ENCODE measurements at regions not wholly inside any gene's neighbourhood (a gene's known extent, or its start where the extent isn't known, plus 50 kb on each side); places are given as distances from the start of the nearest gene placed in this dataset.

- no peaks in the 10 kb centered on the region for H3K9me3 ChIP-seq (ENCODE audit: insufficient read depth, low read depth, low read length)
- no peaks in the 10 kb centered on the region for H3K36me3 Mint-ChIP-seq (ENCODE audit: low read depth, unreplicated experiment)
- no peak overlapping the region for H3K27ac ChIP-seq (ENCODE audit: low read depth, low read length)
- no peaks in the 10 kb centered on the region for H3K36me3 ChIP-seq (ENCODE audit: insufficient read depth, low read length)
- no peaks in the 10 kb centered on the region for H3K4me1 ChIP-seq (ENCODE audit: insufficient read depth, low read length)
- no peak for DNase-seq (ENCODE audit: low read depth)
- no peaks in the 10 kb centered on the region for H3K27me3 ChIP-seq (ENCODE audit: insufficient read depth, low read length)
- no peak overlapping the region for H2AFZ ChIP-seq (ENCODE audit: low read depth, low read length)
- H4K20me1 ChIP-seq (ENCODE audit: insufficient read depth, low read length): no peaks in the 10 kb centered on the region
- H3K27me3 Mint-ChIP-seq (ENCODE audit: low read depth, unreplicated experiment): no peaks in the 10 kb centered on the region
- no peak for FAIRE-seq
- H3K4me2 ChIP-seq (ENCODE audit: low read length): no peak overlapping the region
- no peak overlapping the region for H3K9ac ChIP-seq (ENCODE audit: low read length)
- H3K27ac Mint-ChIP-seq (ENCODE audit: unreplicated experiment): no peak overlapping the region
- peaks cover 2% of the 10 kb centered on the region for H3K4me1 Mint-ChIP-seq (ENCODE audit: low read depth, unreplicated experiment)
- H3K79me2 ChIP-seq (ENCODE audit: insufficient read depth, low read length): no peaks in the 10 kb centered on the region
- H3K9me3 Mint-ChIP-seq (ENCODE audit: unreplicated experiment): no peaks in the 10 kb centered on the region
- no peak for TF ChIP-seq CTCF (IDR thresholded peaks at IDR 0.05; ENCODE audit: insufficient read depth, low read depth, low read length)
- no peak for TF ChIP-seq EZH2 (IDR thresholded peaks at IDR 0.05; ENCODE audit: insufficient read depth, low read length)
- no peak overlapping the region for H3K4me3 Mint-ChIP-seq (ENCODE audit: unreplicated experiment)
- no peak overlapping the region for H3K4me3 ChIP-seq (ENCODE audit: insufficient read depth, low read depth, low read length)
Measured at GRCh38 chr4:27635936-27636913, 775.6 kb downstream of the STIM2 start.

GRCh38 chr4:27638163-27638915 is 777.7 kb downstream of the STIM2 start:
- no peak for FAIRE-seq
- H3K27me3 ChIP-seq (ENCODE audit: insufficient read depth, low read length): no peaks in the 10 kb centered on the region

More at GRCh38 chr4:27638163-27638915, 777.7 kb downstream of the STIM2 start:
- no peak overlapping the region for H3K4me2 ChIP-seq (ENCODE audit: low read length)
- no peaks in the 10 kb centered on the region for H3K4me1 ChIP-seq (ENCODE audit: insufficient read depth, low read length)
- Mint-ChIP-seq H3K4me3 (ENCODE audit: unreplicated experiment) (no peak overlapping the region), H3K36me3 (ENCODE audit: low read depth, unreplicated experiment) (no peaks in the 10 kb centered on the region), H3K27ac (ENCODE audit: unreplicated experiment) (no peak overlapping the region), H3K9me3 (ENCODE audit: unreplicated experiment) (no peaks in the 10 kb centered on the region), H3K27me3 (ENCODE audit: low read depth, unreplicated experiment) (no peaks in the 10 kb centered on the region), H3K4me1 (ENCODE audit: low read depth, unreplicated experiment) (peaks cover 2% of the 10 kb centered on the region)
- no peaks in the 10 kb centered on the region for H3K9me3 ChIP-seq (ENCODE audit: insufficient read depth, low read depth, low read length)
- TF ChIP-seq EZH2 (IDR thresholded peaks at IDR 0.05; ENCODE audit: insufficient read depth, low read length) (no peak), CTCF (IDR thresholded peaks at IDR 0.05; ENCODE audit: insufficient read depth, low read depth, low read length) (no peak)
- no peaks in the 10 kb centered on the region for H4K20me1 ChIP-seq (ENCODE audit: insufficient read depth, low read length)
- H3K36me3 ChIP-seq (ENCODE audit: insufficient read depth, low read length): no peaks in the 10 kb centered on the region
- DNase-seq (ENCODE audit: low read depth): no peak
- H3K4me3 ChIP-seq (ENCODE audit: insufficient read depth, low read depth, low read length): no peak overlapping the region
- no peak overlapping the region for H3K27ac ChIP-seq (ENCODE audit: low read depth, low read length)
- H3K79me2 ChIP-seq (ENCODE audit: insufficient read depth, low read length): no peaks in the 10 kb centered on the region
- no peak overlapping the region for H3K9ac ChIP-seq (ENCODE audit: low read length)
- H2AFZ ChIP-seq (ENCODE audit: low read depth, low read length): no peak overlapping the region

Data from astrocyte (in vitro differentiated cells and primary cell).